A549 (cell line): ENCODE measurements at regions not wholly inside any gene's neighbourhood (a gene's known extent, or its start where the extent isn't known, plus 50 kb on each side); places are given as distances from the start of the nearest gene placed in this dataset.

Experiments used
- CTCF ChIP-seq: fragments of >200 bp; sonication (Bioruptor Twin); formaldehyde crosslinking; IDR thresholded peaks from 3 replicates; pipeline ENCODE4 v1.5.1; 2016
- EP300 ChIP-seq, 2 experiments: fragments of >200 bp; sonication (Bioruptor Twin); formaldehyde crosslinking; IDR thresholded peaks; 2 replicates in 1 of 2; 3 replicates in 1 of 2; pipeline ENCODE4 v1.6.1; 2016 to 2017
- MYC ChIP-seq: IDR thresholded peaks from 2 replicates; pipeline ENCODE4 v1.6.1; 2012; ENCODE audit warnings: mild to moderate bottlenecking, inconsistent platforms, low read length, improper control_type of control experiment, borderline replicate concordance
- POLR2A ChIP-seq: IDR thresholded peaks from 2 replicates; pipeline ENCODE4 v1.6.1; 2012; ENCODE audit warnings: mild to moderate bottlenecking, low read length
- RCOR1 ChIP-seq: fragments of 150-350 bp; IDR thresholded peaks from 2 replicates; pipeline ENCODE4 v1.6.1; 2014; ENCODE audit warnings: antibody characterized with exemption, low read length, low read depth
- ZC3H11A ChIP-seq: fragments of 450-650 bp; IDR thresholded peaks from 2 replicates; pipeline ENCODE4 v1.6.1; 2014; ENCODE audit warnings: antibody characterized with exemption, mild to moderate bottlenecking

DNA sequence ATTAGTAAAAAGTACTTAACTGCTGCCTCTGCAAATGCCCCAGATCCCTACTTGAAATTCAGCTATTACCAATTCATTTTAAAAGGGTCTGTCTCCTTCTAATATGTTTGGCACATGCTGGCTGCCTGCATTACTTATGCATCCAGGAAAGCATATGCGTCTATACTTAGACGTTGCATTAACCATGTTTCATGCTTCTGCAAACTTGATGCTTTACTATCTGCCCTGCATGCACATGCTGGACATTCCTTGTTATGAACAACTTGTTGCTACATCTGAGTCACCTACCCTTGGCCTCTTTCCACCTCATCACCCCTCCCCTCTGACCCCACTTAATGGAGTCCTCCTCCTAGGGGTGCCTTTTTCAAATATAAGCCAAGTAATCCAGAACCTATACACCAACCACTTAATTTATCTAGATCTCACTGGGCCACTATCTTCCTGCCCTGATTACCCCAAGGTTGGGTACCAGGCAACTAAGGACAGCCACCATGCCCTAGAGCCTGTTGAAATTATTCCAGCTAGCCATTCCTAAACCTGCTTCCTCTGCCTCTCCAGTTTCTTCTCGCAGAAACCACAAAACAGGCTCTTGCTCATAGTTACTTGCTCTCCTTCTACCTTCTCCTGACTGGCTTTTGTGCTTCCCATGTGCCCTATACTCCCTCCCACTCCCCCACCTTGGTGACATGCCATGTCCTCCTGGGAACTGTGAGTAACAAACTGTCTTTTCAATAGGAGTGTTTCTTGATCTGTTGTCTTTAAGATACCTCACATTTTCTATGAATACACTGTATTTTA lies 1187.9 kb downstream of the REEP3 start:
- TF ChIP-seq CTCF, result no peak
- TF ChIP-seq EP300 (IDR thresholded peaks at IDR 0.05), result no peak
- TF ChIP-seq POLR2A, result no peak
- TF ChIP-seq MYC, result no peak
- no peak for TF ChIP-seq RCOR1
- TF ChIP-seq ZC3H11A, result no peak
